Dermis blood vessel endothelial cell (primary cell): ENCODE measurements at regions not wholly inside any gene's neighbourhood (a gene's known extent, or its start where the extent isn't known, plus 50 kb on each side); places are given as distances from the start of the nearest gene placed in this dataset.
A peak's percentile ranks its signal among the peaks of the same experiment; 100 is the strongest.

Experiments
- DNase-seq: peaks from one replicate; pipeline ENCODE4 v3.0.0; 2010

- no peak for DNase-seq
Measured at GRCh38 chr7:10802526-10802925, 171.1 kb upstream of the PHF14 start.

DNA sequence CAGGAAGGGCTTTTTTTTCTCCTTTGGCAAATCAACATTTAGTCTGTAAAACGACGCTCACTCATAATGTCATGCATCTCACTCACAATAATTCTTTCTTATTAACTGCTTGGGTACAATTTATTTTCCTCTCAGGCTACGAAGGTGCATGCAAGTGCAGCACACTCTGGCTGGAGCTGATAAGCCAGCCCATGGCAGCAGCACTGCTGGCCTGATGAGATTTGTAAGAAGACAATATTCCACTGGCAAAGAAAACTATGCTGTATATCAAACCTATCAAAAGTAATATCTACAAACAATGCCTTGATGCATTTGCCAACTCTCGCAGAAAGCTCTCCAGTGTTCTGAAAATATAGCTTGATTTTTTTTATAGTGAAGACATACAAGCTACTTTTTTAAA lies 170.0 kb upstream of the PHF14 start:
- DNase-seq = no peak

- no peak for DNase-seq
Measured at GRCh38 chr7:10804770-10805169, 168.9 kb upstream of the PHF14 start.

GRCh38 chr7:10815546-10815945 lies 158.1 kb upstream of the PHF14 start:
- DNase-seq = no peak

DNA sequence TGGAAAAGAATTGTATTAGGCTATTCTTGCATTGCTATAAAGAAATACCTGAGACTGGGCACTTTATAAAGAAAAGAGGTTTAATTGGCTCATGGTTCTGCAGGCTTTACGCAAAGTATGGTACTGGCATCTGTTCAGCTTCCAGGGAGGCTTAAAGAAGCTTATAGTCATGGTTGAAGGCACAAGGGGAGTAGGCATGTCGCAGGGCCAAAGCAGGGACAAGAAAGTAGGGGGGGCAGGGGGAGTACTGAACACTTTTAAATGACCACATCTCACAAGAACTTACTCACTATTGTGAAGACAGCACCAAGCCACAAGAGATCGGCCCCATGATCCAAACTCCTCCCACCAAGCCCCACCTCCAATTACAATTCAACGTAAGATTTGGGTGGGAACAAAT lies 152.5 kb upstream of the PHF14 start:
- DNase-seq = no peak

GRCh38 chr7:10824154-10824553 lies 149.5 kb upstream of the PHF14 start:
- DNase-seq = no peak

DNA sequence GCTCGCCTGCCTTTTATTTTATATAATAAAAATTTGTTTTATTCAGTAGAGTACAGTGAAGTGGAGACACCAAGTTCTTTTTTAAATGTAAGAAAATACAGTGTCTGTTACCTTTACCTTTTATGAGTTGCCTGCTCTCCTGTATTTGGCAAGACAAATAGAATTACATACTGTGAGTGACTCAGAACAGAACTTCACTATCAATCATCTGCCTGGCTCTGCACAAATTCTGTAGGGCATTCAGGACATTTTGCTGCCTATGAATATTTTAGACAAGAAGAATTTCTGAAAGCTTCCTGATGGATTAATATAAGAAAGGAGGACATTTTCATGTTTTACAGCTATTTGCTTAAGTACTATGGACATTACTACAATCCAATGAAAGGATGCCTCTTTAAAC lies 135.4 kb upstream of the PHF14 start:
- DNase-seq = no peak

GRCh38 chr7:10845225-10845624 lies 128.4 kb upstream of the PHF14 start:
- DNase-seq = no peak

DNA sequence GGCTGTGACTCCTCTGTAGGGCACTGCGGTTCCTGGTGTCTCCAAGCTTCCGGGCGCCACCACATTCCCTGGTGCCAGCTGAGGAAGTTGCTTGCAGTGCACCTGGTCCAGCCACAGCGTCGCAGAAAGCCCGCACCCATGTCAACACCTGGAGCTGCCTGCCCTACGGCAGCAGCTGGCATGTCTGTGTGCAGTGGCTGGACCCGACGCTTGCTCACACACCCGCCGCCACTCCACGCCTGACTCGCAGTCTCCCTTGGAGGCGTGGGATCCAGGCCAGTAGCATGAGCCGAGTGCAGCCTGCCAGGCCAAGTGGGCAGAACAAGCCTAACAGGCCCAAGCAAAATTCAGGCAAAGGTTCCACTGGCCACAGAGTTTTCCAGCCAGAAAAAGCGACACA lies 118.1 kb upstream of the PHF14 start:
- no peak for DNase-seq

- no peak for DNase-seq
Measured at GRCh38 chr7:10860516-10860915, 113.2 kb upstream of the PHF14 start.

DNA sequence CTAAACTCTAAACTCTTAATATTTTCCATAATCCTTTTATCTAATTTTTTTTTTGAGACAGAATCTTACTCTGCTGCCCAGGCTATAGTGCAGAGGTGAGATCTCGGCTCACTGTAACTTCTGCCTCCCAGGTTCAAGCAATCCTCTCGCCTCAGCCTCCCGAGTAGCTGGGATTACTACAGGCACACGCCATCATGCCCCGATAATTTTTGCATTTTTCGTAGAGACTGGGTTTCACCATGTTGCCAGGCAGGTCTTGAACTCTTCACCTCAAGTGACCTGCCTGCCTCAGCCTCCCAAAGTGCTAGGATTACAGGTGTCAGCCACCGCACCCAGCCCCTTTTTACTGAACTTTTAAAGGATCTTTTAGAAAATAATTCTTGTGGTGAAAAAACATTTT lies 110.2 kb upstream of the PHF14 start:
- no peak for DNase-seq

DNA sequence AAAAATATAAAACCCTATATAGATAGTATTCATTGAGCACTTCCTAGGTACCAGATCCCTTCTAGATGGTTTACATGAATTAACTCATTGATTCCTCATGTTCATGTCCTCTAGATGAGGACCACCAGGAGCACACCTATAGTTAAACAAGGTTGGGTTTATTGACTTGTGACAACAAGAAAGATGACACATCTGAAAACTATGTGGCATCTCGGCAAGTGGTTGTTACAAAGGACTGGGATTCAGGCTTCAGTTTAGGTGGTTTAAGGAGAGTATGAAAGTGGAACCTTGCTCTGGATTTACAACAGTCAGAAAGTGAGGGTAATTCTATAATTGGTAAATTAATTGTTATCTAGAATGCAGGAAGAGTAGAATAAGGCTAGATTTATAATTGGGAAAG lies 99.0 kb upstream of the PHF14 start:
- no peak for DNase-seq

DNA sequence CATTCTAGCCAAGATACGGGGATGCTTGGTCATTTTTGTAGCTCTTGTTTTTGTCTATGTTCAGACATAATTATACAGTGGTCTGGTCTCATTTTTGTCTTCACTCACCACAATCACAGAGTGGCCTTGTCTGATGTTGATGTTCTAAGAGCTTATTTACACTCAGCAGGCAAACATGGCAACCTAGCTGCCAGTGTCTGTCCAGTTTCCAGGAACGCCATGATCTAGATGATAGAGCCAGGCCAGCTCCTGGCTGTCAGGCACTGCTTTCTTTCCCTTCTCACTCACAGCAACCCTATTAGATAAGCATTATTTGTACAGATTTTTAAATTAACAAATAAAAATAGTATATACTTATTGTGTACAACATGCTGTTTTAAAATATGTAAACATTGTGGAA lies 98.6 kb upstream of the PHF14 start:
- DNase-seq = no peak

- peak; percentile 0 for DNase-seq
Measured at GRCh38 chr7:10888861-10889260, 84.8 kb upstream of the PHF14 start.

DNA sequence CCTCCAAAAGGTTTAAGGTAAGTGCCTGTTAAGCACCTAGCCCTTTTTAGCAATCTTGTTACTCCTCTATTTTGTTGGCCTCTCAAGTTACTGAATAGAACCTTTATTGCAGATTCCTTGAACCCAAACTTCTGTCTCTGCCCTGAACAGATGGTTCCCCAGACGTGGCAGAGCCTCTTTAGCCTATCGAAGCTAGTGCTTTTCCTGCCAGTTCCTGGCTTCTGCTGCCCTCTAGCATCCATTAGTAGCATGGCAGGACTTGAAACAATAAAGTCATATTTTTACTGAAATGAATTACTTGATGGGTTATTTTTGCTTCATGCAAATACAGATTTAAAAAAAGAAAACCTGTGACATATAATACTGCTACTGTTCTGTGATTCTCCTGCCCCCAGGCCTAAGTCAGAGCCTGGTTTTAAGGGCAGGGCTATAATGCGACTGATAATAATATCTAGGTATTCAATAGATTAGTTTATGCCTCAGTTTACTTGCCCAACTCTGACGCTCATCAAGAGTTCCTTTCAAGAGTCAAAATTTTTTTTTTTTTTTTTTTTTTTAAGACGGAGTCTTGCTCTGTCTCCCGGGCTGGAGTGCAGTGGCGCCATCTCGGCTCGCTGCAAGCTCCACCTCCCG lies 84.3 kb upstream of the PHF14 start:
- DNase-seq = peak; percentile 67

GRCh38 chr7:10908600-10908999 lies 65.1 kb upstream of the PHF14 start:
- no peak for DNase-seq

DNA sequence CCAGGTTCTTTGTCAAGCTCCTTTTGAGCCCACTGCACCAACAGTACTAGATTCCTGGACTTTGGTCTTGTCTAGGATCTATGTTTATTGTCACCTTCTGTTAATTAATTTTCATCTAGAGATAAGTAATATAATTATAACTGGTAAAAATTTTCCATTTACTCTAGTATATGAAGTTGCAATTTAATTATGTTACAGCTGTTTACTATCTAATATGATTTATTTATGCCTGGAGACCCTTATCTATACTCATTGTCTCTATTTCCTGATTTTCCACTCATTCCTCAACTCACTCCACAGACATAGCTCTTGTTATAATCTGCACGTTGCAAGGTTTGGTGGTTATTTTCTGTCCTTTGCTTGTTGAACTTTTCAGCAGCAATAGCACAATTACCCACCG lies 63.2 kb upstream of the PHF14 start:
- DNase-seq = no peak

DNA sequence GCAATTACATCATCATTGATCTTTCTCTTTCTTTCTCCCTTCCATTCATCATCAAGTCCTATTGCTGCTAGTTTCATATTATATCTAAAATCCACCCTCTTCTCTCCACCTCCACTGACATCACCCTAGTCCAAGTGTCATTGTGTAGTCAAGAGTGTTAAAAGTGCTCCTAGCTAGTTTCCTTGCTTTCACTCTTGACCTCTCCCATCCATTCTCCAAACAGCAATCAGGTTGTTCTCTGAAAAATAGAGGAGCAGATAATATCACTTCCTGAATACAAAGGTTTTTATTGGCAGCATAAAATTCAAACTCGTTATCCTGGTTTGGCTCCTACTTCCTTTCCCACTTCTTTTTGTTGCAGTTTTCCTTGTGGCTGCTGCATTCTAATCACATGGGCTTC lies 61.6 kb upstream of the PHF14 start:
- no peak for DNase-seq

DNA sequence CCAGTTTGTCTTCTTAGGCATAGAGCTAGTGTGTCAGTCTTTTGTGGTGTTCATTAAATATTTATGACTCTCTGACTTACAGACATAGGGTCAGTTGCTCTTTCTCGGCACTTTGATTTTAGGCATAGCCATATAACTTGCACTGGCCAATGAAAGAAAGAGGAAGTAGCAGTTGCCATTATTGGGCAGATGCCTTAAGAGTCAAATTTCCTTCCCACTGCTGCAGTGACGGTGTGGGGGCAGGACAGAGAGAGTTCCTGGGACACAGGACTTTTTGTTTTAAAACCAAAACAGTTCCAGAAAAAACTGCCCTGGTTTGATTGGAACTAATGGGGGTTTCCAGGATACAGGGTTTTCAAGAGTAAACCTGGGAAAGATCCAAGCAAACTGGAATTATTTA lies 60.2 kb upstream of the PHF14 start:
- DNase-seq = no peak

GRCh38 chr7:10918093-10918590 lies 55.5 kb upstream of the PHF14 start:
- no peak for DNase-seq

GRCh38 chr7:10919923-10920322 lies 53.7 kb upstream of the PHF14 start:
- no peak for DNase-seq
